Lung (tissue), 11 donors: ENCODE measurements at regions not wholly inside any gene's neighbourhood (a gene's known extent, or its start where the extent isn't known, plus 50 kb on each side); places are given as distances from the start of the nearest gene placed in this dataset.

ENCODE experiments used
- ATAC-seq: fragments of 200-7000 bp; cut with Tn5 transposase; one replicate; pipeline ENCODE4 v1.9.1; 2020; ENCODE audit warnings: moderate number of reproducible peaks; ENCODE audit not compliant: insufficient read depth, low FRiP score
- DNase-seq, 3 donors: peaks; one replicate each; pipeline ENCODE4 v3.0.0-alpha.2; 2013 to 2017
- H3K27ac ChIP-seq, 2 donors: one replicate each; pipeline ENCODE4 v1.5.1; 2013; ENCODE audit warnings: mild to moderate bottlenecking in 2 of 2, moderate library complexity in 2 of 2, control low read depth in 1 of 2, inconsistent platforms in 1 of 2, low read depth in 1 of 2, low read length in 1 of 2
- H3K27me3 ChIP-seq, 3 donors: one replicate each; pipeline ENCODE4 v1.5.1; 2013; ENCODE audit warnings: low read length in 2 of 3; ENCODE audit not compliant: control insufficient read depth in 3 of 3, insufficient read depth in 3 of 3
- H3K36me3 ChIP-seq, 4 donors: one replicate each; pipeline ENCODE4 v1.5.1; 2013; ENCODE audit warnings: low read length in 4 of 4, mild to moderate bottlenecking in 1 of 4, moderate library complexity in 1 of 4; ENCODE audit not compliant: control insufficient read depth in 4 of 4, insufficient read depth in 4 of 4
- H3K4me1 ChIP-seq, 5 donors: one replicate each; pipeline ENCODE4 v1.5.1; 2013; ENCODE audit warnings: low read length in 5 of 5, mild to moderate bottlenecking in 2 of 5, moderate library complexity in 1 of 5; ENCODE audit not compliant: control insufficient read depth in 5 of 5, insufficient read depth in 5 of 5
- H3K4me3 ChIP-seq: one replicate; pipeline ENCODE4 v1.5.1; 2013; ENCODE audit warnings: mild to moderate bottlenecking, control low read depth, moderate library complexity
- H3K9ac ChIP-seq, 2 donors: one replicate each; pipeline ENCODE4 v1.5.1; 2013; ENCODE audit warnings: low read length in 2 of 2, control low read depth in 1 of 2; ENCODE audit not compliant: insufficient read depth in 1 of 2
- H3K9me3 ChIP-seq, 4 donors: one replicate each; pipeline ENCODE4 v1.5.1; 2013; ENCODE audit warnings: low read length in 3 of 4, mild to moderate bottlenecking in 1 of 4, moderate library complexity in 1 of 4; ENCODE audit not compliant: control insufficient read depth in 4 of 4, insufficient read depth in 3 of 4
- CTCF ChIP-seq: IDR thresholded peaks from 2 replicates; pipeline ENCODE4 v1.5.1; 2012; ENCODE audit warnings: mild to moderate bottlenecking; ENCODE audit errors: control extremely low read depth, extremely low read depth
- WGBS, 2 donors: extraction: QIAGEN DNeasy Blood & Tissue Kit; methylation state at CpG; one replicate each; pipeline ENCODE4 v1.1.7; 2013; 5-methylcytosine and 5-hydroxymethylcytosine counted together
- donor health status: control.
- donor health status: control.
- donor health status: Bipolar disorder and iron deficiency.
- donor health status: healthy.
- donor health status: DM: yes; HTN: yes; CAD: no.

DNA sequence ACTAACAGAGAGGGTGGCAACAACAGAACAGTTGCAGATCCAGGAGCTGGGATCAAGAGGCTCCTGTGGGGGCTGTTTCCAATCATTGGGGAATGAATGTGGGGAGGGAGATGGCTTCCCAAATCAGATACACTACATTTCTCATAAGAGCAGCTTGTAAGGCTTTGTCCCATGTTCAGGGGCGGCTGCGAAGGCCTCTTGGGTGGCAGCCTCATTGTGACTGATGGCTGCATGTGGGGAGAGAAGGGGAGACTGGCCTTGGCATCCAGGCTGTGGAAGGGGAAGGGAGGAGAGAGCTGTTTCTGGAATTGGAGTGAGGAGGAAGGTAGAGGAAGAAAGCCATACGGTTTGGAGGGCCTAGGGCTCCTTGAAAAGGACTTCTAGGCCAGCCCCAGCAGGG is 326.6 kb upstream of the RGMA start:
- H3K27me3 ChIP-seq = no peaks in the 10 kb centered on the region
- no peak for TF ChIP-seq CTCF
- peaks cover 0 to 1% (median 0%) of the 10 kb centered on the region in 5 donors for H3K4me1 ChIP-seq
- no peaks in the 10 kb centered on the region for H3K36me3 ChIP-seq
- H3K9ac ChIP-seq = no peak overlapping the region
- no peak overlapping the region for H3K4me3 ChIP-seq
- peaks cover 0 to 5% (median 0%) of the 10 kb centered on the region in 4 donors for H3K9me3 ChIP-seq
- 84 to 86% methylated on average over 3 of the region's 3 CpGs for WGBS, 2 donors
- no peak for DNase-seq
- no peak for ATAC-seq
- H3K27ac ChIP-seq = no peak overlapping the region

- no peak for TF ChIP-seq CTCF
- H3K4me1 ChIP-seq = peaks cover 0 to 1% (median 0%) of the 10 kb centered on the region in 5 donors
- ATAC-seq (no peak), DNase-seq (no peak)
- no peaks in the 10 kb centered on the region for H3K27me3 ChIP-seq
- no peak overlapping the region for H3K27ac ChIP-seq
- WGBS, 2 donors = 90 to 94% methylated on average over 11 of the region's 11 CpGs
- peaks cover 0 to 5% (median 0%) of the 10 kb centered on the region in 4 donors for H3K9me3 ChIP-seq
- no peak overlapping the region for H3K4me3 ChIP-seq
- H3K9ac ChIP-seq = no peak overlapping the region
- no peaks in the 10 kb centered on the region for H3K36me3 ChIP-seq
Observed at GRCh38 chr15:93414576-93415231, 325.7 kb upstream of the RGMA start.

DNA sequence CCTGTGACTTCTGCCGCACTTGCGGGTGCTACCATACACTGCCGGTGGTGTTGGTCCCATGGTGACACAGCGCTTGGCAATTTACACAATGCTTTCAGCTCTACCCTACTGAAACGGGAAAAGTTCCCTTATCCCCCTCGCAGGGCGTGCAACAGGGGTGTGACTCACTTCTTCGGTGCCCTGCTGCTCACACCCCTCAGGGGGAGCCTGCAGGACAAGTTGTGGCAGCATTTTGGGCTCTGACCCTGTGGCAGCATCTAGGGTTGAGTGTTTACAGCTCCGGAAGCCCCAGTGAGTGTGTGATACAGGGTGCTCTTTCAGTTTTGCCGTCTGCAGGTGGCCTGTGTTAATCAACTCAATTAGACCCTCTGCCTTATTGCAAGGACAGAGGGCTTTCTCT is 324.7 kb upstream of the RGMA start:
- Histone ChIP-seq H3K27ac (no peak overlapping the region), H3K4me3 (no peak overlapping the region), H3K36me3 (no peaks in the 10 kb centered on the region), H3K4me1 (no peaks in the 10 kb centered on the region), H3K27me3 (no peaks in the 10 kb centered on the region), H3K9ac (no peak overlapping the region), H3K9me3 (peaks cover 0 to 5% (median 0%) of the 10 kb centered on the region in 4 donors)
- no peak for ATAC-seq
- TF ChIP-seq CTCF = no peak
- DNase-seq = no peak
- WGBS, 2 donors = 85 to 92% methylated on average over 10 of the region's 10 CpGs

DNA sequence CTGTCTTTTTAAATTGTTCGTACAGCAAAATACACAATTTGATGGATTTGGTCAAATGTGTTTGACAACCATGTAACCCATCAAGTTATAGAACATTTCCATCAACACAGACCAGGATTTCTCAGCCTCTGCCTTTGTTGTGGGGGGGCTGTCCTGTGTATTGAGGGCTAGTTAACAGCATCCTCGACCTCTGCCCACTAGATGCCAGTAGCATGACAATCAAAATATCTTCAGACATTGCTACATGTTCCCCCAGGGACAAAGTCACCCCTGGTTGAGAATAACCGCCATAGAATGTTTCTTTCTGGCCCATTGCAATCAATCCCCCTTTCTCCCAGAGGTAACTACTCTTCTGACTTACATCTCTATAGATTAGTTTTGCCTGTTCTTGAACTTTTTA is 310.1 kb upstream of the RGMA start:
- TF ChIP-seq CTCF = no peak
- DNase-seq = no peak
- Histone ChIP-seq H3K27me3 (no peaks in the 10 kb centered on the region), H3K4me3 (no peak overlapping the region), H3K27ac (no peak overlapping the region), H3K9me3 (peaks cover 0 to 6% (median 0%) of the 10 kb centered on the region in 4 donors), H3K36me3 (no peaks in the 10 kb centered on the region), H3K4me1 (no peaks in the 10 kb centered on the region), H3K9ac (no peak overlapping the region)
- ATAC-seq = no peak
- 68 to 73% methylated on average over 3 of the region's 3 CpGs for WGBS, 2 donors
